ENCODE measurements at regions not wholly inside any gene's neighbourhood (a gene's known extent, or its start where the extent isn't known, plus 50 kb on each side); places are given as distances from the start of the nearest gene placed in this dataset.
A peak's percentile ranks its signal among the peaks of the same experiment; 100 is the strongest.

DNA sequence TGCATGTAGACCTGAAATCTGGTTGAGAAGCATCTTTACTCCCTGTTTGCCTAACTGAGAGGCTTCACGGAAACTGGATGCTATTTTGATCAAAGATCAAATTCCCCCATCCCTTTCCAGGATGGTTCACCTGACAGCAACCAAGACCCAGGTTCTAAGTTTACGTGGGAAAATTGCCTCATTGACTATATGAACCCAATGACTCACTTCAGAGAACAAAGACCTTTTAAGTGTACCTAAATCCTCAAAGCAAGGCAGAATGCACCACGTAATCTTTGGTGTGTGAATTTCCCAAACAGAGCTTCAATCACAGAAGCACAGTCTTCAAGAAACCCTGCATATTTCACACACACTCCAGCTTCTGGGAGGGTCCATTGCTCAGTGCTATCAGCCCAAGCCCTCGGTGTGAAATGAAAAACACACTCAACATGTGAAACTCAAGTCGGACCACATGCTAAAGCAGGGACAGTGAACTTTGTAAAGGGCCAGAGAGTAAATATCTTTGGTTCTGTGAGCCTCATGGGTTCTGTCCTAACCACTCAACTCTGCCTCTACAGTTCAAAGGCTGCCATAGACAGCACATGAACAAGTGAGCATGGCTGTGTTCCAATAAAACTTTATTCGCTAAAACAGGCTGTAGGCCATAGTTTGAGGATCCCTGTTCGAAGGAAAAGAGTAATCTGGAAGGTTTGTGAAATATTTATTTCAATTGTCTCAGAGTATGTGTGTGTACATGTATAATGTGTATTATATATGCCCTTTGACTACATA lies 275.6 kb upstream of the FOXK1 start:
- Histone ChIP-seq H3K79me2 (ENCODE audit: insufficient read depth, low read length) (no peaks in the 10 kb centered on the region), H2AFZ (ENCODE audit: low read length) (peak overlapping the region; percentile 11), H3K56ac (ENCODE audit: insufficient read length, low read depth, low read length) (no peak overlapping the region), H3K23me2 (ENCODE audit: insufficient read length, low read depth, low read length, poor library complexity, severe bottlenecking) (no peaks in the 10 kb centered on the region), H3T11ph (ENCODE audit: low read length) (no peak overlapping the region), H2BK15ac (ENCODE audit: low read depth, low read length) (no peak overlapping the region), H2BK12ac (ENCODE audit: insufficient read length, low read depth, low read length) (no peak overlapping the region), H2AK5ac (ENCODE audit: insufficient read length, low read length) (no peak overlapping the region), H4K91ac (ENCODE audit: insufficient read length, low read depth, low read length) (no peak overlapping the region), H4K20me1 (ENCODE audit: control insufficient read depth, insufficient read depth, insufficient read length) (no peaks in the 10 kb centered on the region), H2BK20ac (ENCODE audit: low read depth, low read length, poor library complexity, severe bottlenecking) (no peak overlapping the region), H3K4me2 (ENCODE audit: insufficient read depth, insufficient read length, low read length) (no peak overlapping the region), H3K9ac (ENCODE audit: extremely low read depth, insufficient read length, low read length) (no peak overlapping the region), H3K23ac (ENCODE audit: insufficient read length, low read depth, low read length) (no peak overlapping the region), H3K14ac (ENCODE audit: insufficient read depth, low read length) (no peak overlapping the region), H3K27ac (ENCODE audit: insufficient read length, low read depth, low read length) (no peak overlapping the region), H4K5ac (ENCODE audit: insufficient read length, low read depth, low read length) (no peak overlapping the region), H3K4ac (ENCODE audit: low read depth, low read length) (no peak overlapping the region), H3K79me1 (ENCODE audit: insufficient read depth, low read depth, low read length, poor library complexity, severe bottlenecking) (no peaks in the 10 kb centered on the region), H4K8ac (replicated peaks; ENCODE audit: insufficient read length, low read depth, low read length) (peak overlapping the region; percentile 47), H3K18ac (ENCODE audit: insufficient read length, low read depth, low read length) (no peak overlapping the region), H3K4me1 (ENCODE audit: insufficient read depth, low read length) (no peaks in the 10 kb centered on the region), H2BK5ac (ENCODE audit: insufficient read length, low read length) (no peak overlapping the region), H3K9me3 (ENCODE audit: control insufficient read depth, low read depth, low read length) (no peaks in the 10 kb centered on the region), H2BK120ac (ENCODE audit: low read depth, low read length, poor library complexity, severe bottlenecking) (no peak overlapping the region), H3K27me3 (ENCODE audit: insufficient read depth, low read length) (no peaks in the 10 kb centered on the region)
- Mint-ChIP-seq H3K27ac (no peak overlapping the region), H3K36me3 (ENCODE audit: insufficient read depth in 1 of 3, low read depth in 3 of 3) (peaks cover 0 to 7% (median 0%) of the 10 kb centered on the region in 3 experiments; a peak in 3 of 7 replicates), H3K4me3 (no peak overlapping the region), H3K27me3 (ENCODE audit: low read depth) (peaks cover 8% of the 10 kb centered on the region), H3K4me1 (no peaks in the 10 kb centered on the region), H3K9me3 (peaks cover 9 to 75% of the 10 kb centered on the region in 2 experiments; a peak in 4 of 5 replicates)
- DNase-seq, result no peak
- no CpG with 5 or more reads among the region's 7 CpGs for WGBS (ENCODE audit: extremely low coverage, insufficient read length, low lambda C conversion rate)
- TF ChIP-seq, protein P1, sequence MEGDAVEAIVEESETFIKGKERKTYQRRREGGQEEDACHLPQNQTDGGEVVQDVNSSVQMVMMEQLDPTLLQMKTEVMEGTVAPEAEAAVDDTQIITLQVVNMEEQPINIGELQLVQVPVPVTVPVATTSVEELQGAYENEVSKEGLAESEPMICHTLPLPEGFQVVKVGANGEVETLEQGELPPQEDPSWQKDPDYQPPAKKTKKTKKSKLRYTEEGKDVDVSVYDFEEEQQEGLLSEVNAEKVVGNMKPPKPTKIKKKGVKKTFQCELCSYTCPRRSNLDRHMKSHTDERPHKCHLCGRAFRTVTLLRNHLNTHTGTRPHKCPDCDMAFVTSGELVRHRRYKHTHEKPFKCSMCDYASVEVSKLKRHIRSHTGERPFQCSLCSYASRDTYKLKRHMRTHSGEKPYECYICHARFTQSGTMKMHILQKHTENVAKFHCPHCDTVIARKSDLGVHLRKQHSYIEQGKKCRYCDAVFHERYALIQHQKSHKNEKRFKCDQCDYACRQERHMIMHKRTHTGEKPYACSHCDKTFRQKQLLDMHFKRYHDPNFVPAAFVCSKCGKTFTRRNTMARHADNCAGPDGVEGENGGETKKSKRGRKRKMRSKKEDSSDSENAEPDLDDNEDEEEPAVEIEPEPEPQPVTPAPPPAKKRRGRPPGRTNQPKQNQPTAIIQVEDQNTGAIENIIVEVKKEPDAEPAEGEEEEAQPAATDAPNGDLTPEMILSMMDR (conservative IDR thresholded peaks at IDR 0.05), result no peak

All from H9 (cell line).